AG20443 (cell line): ENCODE measurements at regions not wholly inside any gene's neighbourhood (a gene's known extent, or its start where the extent isn't known, plus 50 kb on each side); places are given as distances from the start of the nearest gene placed in this dataset.

ENCODE experiments used
- DNase-seq: peaks from one replicate; pipeline ENCODE4 v3.0.0; 2012; ENCODE audit warnings: low spot score, mixed read lengths

GRCh38 chr2:239587841-239588240, 187.0 kb upstream of the HDAC4 start:
- DNase-seq, result no peak

- no peak for DNase-seq
Measured at GRCh38 chr2:239587311-239587731, 186.5 kb upstream of the HDAC4 start.

- no peak for DNase-seq
Measured at GRCh38 chr2:239586651-239587310, 186.0 kb upstream of the HDAC4 start.

DNA sequence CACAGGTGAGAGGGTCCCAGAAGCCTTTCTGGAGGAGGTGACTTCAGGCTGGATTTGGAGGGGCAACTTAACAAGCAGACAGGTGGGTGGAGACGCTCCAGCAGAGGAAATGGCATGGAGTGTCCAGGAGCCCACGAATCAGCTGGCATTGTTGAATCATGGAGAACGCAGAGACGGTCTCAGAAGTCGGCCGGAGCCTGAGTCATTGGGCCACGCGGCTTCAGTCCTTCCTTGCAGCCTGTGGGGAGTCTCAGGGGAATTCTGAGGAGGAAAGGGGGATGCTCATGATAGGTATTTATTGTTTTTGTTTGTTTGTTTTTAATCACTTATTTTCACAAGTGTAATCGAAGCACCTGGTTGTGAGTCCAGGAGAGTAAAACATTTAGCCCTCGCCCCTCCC, 184.6 kb upstream of the HDAC4 start:
- DNase-seq, result no peak

DNA sequence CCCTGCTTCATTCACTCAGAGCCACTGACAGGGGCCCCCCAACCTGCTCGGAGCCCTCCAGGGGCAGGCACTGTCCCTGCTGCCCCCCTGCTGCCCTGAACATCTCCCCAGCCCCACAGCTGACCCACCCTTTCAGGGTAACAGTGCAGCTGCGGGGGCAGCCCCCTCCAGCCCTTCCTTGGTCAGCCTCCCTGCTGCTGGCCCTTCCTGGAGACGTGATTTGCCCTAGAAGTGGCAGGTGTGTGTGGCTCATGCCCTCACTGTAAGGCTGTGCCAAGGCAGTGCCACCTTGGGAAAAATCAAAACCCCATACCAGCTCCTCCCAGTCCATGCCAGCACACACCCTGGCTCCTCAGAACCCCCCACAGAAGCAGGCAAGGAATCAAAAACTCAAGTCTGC, 184.2 kb upstream of the HDAC4 start:
- no peak for DNase-seq

GRCh38 chr2:239583879-239584859, 183.3 kb upstream of the HDAC4 start:
- DNase-seq, result no peak

DNA sequence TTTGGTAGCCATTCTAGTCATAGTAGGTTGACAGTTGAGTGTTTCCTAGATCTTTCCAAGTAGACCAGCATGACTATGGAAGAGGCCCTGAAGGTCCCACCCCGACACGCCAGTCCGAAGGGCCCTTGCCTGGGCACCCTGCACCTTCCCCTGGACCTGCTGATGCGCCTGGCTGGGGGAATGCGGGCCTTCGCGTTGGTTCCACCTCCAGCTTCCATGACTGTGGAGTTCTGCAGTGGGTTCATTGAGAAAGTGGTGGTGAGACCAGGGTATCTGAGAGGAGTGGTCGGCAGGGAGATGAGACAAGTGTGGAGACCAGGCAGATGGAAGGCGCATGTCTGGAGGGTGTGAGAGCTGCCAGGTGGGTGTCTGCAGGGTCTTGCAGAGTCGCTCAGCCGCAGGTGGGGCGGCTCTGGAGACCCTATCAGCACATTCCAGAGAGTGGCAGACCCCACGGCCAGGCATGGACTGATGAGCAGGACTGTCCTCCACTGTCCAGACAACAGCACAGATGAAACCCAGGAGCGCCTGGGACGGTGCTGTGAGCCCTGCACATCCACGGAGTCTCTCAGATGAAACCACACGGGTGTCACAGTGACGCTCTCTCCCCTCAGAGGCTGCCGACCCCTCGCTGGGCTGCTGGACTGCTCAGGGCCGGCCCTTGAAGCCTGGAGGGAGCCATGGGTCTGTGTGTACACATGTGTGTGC, 182.5 kb upstream of the HDAC4 start:
- DNase-seq, result no peak

DNA sequence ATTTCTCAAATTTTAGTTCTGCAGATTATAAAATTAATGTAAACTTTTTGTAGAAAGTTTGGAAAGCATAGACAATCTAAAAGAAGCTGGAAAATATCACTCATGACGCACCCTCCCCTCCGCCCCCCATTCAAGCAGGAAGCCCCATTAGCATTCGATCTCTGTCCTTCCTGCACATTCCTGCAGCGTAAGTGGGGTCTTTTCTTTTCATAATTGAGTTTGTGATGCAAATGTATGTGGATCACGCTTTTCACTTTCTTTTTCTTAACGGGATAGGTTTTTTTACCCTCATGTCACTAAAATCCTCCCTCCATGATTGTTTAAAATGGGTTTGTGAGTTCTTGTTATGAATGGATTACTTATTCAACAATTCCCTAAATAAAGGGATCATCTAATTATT, 181.7 kb upstream of the HDAC4 start:
- no peak for DNase-seq

DNA sequence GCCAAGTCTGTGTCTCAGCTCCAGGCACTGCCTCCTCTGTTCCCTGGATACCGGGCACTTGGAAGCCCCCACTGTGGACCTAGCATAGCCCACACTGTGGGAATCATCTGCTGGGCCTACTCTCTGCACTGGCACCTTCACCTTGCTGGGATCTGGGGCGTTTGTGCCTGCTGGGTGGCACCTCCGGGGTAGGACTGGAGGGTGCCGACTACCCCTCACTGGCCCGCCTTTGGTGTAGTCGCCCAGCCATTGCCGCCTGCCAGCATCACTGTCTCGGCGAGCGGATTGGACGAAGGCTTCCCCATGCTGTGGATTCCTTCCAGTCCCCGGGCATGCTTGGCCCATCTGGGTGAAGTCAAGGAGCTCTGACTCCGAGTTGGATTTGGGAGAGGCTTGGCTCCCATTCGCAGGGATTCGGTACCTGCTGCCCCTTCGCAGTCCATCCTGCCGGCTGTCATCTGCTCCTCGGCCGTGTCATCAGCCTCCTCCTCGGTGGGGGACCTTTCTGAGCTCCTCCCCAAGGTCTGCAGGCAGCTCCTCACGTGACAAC, 180.6 kb upstream of the HDAC4 start:
- DNase-seq, result no peak

DNA sequence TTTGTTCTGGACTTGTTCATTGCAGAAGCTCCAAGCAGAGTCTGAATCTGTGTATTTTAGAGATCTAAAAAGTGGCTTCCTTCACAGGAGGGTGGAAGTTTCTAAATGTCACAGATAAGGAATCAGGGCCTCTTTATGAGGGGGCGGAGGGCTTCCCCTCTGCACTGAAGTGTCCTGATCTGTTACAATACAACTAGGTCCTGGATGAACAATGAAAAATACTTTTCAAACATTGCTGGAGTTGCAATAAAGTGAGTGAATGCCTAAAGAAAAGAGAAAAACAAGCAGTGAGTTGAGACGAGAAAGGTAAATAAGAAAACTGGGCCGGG, 179.3 kb upstream of the HDAC4 start:
- no peak for DNase-seq

- no peak for DNase-seq
Measured at GRCh38 chr2:239579524-239580198, 178.8 kb upstream of the HDAC4 start.

DNA sequence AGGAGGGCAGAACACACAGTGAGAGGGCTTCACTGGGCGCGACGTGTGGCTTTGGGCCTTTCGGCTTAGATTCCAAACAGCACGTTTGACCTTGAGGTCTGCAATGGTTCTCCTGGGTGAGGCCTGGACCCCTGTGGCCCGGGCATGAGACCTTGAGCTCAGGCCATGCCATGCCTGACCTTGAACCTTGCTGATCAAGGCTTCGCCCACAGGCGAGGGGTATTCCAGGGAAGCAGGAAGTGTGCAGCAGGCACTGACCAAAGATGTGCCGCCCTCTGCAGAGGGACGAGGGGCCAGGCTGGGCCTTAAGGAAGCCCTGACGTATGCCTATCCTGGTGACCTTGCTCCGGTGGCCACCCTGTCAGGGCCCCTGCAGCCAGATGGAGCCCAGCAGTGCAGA, 178.3 kb upstream of the HDAC4 start:
- DNase-seq, result no peak

DNA sequence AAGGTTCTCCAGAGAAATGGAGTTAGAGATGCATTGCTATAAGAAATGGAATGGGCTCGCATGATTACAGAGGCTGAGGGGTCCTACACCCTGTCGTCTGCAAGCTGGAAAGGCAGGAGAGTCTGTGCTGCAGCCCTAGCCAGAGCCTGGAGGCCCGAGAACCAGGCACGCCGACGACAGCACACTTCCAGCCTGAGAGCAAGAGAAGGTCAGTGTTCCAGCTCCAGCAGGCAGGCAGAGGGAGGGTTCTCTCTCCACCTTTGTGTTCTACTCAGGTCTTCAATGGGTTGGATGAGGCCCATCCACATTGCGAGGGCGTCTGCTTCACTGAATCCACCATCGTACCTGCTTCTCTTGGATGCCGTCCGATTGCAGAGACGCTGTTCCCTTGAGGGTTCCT, 177.6 kb upstream of the HDAC4 start:
- no peak for DNase-seq

- DNase-seq, result no peak
Measured at GRCh38 chr2:239577935-239578334, 177.1 kb upstream of the HDAC4 start.

DNA sequence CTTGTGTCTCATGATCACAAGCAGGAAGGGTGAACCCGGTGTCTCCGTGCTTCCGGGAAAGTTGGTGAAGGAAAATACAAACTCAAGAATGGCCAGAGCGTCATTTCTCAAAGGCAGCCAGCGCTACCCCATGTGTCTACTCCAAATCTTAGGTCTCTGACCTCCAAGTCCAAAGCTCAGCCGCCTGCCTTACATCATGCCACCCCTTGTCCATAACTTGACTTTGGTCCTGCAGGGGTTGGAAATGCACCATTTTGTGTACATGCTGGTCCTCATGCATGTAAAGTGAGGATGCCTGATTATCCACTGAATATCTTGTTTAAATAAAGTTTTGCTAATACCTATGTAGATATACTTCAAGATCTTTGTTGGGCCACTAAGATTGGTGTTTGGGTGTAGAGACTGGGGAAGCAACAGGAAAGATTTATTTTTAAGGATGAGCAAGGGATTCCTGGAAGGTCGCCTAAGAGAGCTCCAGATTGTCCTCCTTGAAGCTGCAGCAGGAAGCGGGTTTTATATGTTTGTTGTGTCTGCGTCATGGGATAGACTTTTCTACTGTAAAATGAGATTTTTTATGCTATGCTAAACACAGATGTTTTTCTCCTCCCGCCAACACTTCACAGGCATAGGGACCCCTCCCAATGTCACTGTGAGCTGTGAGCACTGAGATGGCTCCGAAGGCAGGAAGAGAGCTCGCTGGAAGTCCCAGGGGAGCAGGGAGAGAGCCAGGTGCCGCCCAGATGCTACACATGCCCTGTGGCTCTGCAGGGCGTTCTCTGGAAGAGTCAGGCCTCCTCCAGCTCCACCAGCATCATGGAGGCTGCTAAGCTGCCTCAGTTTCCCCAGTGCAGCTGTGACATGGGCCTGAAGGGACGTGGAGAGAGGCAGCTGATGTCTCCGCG, 176.2 kb upstream of the HDAC4 start:
- DNase-seq, result no peak

GRCh38 chr2:239575931-239576445, 175.2 kb upstream of the HDAC4 start:
- DNase-seq, result no peak

- DNase-seq, result no peak
Measured at GRCh38 chr2:239574434-239575156, 173.8 kb upstream of the HDAC4 start.

GRCh38 chr2:239574054-239574433, 173.2 kb upstream of the HDAC4 start:
- DNase-seq, result no peak

- DNase-seq, result no peak
Measured at GRCh38 chr2:239570971-239571520, 170.2 kb upstream of the HDAC4 start.
